ENCODE measurements at regions not wholly inside any gene's neighbourhood (a gene's known extent, or its start where the extent isn't known, plus 50 kb on each side); places are given as distances from the start of the nearest gene placed in this dataset.

- Histone ChIP-seq H3K4me3 (no peak overlapping the region), H3K36me3 (no peaks in the 10 kb centered on the region), H3K4me1 (no peaks in the 10 kb centered on the region), H3K27ac (replicated peaks in 1 of 4) (no peak overlapping the region), H3K9me3 (no peaks in the 10 kb centered on the region), H3K27me3 (no peaks in the 10 kb centered on the region)
- no peak for DNase-seq (ENCODE audit: extremely low spot score)
- TF ChIP-seq EP300 (IDR thresholded peaks at IDR 0.05) = no peak
- no peak for TF ChIP-seq POLR2AphosphoS5 (IDR thresholded peaks at IDR 0.05)
- no peak for TF ChIP-seq POLR2A (IDR thresholded peaks at IDR 0.05; ENCODE audit: low read depth)
- no peak for TF ChIP-seq CTCF (IDR thresholded peaks at IDR 0.05)
- 26% methylated on average over 3 of the region's 3 CpGs for WGBS
- intact Hi-C loops (cut with DNase I) = no loop called here
These were observed 256.2 kb upstream of the GPR101 start for GRCh38 chrX:137290011-137290410.

GRCh38 chrX:137287191-137287590 lies 253.4 kb upstream of the GPR101 start:
- intact Hi-C loops (cut with DNase I) = no loop called here
- DNase-seq (ENCODE audit: extremely low spot score) = no peak
- no peaks in the 10 kb centered on the region for H3K4me1 ChIP-seq
- WGBS = 55% methylated on average over 3 of the region's 3 CpGs
- no peaks in the 10 kb centered on the region for H3K9me3 ChIP-seq
- no peak overlapping the region for H3K4me3 ChIP-seq
- H3K36me3 ChIP-seq = no peaks in the 10 kb centered on the region
- no peaks in the 10 kb centered on the region for H3K27me3 ChIP-seq
- no peak for TF ChIP-seq POLR2AphosphoS5 (IDR thresholded peaks at IDR 0.05)
- TF ChIP-seq EP300 (IDR thresholded peaks at IDR 0.05) = no peak
- no peak for TF ChIP-seq CTCF (IDR thresholded peaks at IDR 0.05)
- no peak for TF ChIP-seq POLR2A (IDR thresholded peaks at IDR 0.05; ENCODE audit: low read depth)
- no peak overlapping the region for H3K27ac ChIP-seq (replicated peaks in 1 of 4)

- no peaks in the 10 kb centered on the region for H3K9me3 ChIP-seq
- H3K27me3 ChIP-seq = no peaks in the 10 kb centered on the region
- no peak for DNase-seq (ENCODE audit: extremely low spot score)
- H3K4me1 ChIP-seq = no peaks in the 10 kb centered on the region
- H3K36me3 ChIP-seq = no peaks in the 10 kb centered on the region
- no peak overlapping the region for H3K27ac ChIP-seq (replicated peaks in 1 of 4)
- H3K4me3 ChIP-seq = no peak overlapping the region
- TF ChIP-seq POLR2A (IDR thresholded peaks at IDR 0.05; ENCODE audit: low read depth) (no peak), POLR2AphosphoS5 (IDR thresholded peaks at IDR 0.05) (no peak), EP300 (IDR thresholded peaks at IDR 0.05) (no peak)
- WGBS = 51% methylated on average over 2 of the region's 2 CpGs
- intact Hi-C loops (cut with DNase I) = no loop called here
These were observed 252.6 kb upstream of the GPR101 start for GRCh38 chrX:137286423-137286822.

- Histone ChIP-seq H3K27ac (replicated peaks in 1 of 4) (no peak overlapping the region), H3K36me3 (no peaks in the 10 kb centered on the region), H3K4me3 (no peak overlapping the region), H3K27me3 (no peaks in the 10 kb centered on the region), H3K9me3 (no peaks in the 10 kb centered on the region), H3K4me1 (no peaks in the 10 kb centered on the region)
- intact Hi-C loops (cut with DNase I) = no loop called here
- TF ChIP-seq POLR2AphosphoS5 (IDR thresholded peaks at IDR 0.05) (no peak), EP300 (IDR thresholded peaks at IDR 0.05) (no peak), CTCF (IDR thresholded peaks at IDR 0.05) (no peak), POLR2A (IDR thresholded peaks at IDR 0.05; ENCODE audit: low read depth) (no peak)
- no peak for DNase-seq (ENCODE audit: extremely low spot score)
- 78% methylated on average over 4 of the region's 4 CpGs for WGBS
These were observed 245.0 kb upstream of the GPR101 start for GRCh38 chrX:137278825-137279224.

GRCh38 chrX:137263374-137263773 lies 229.6 kb upstream of the GPR101 start:
- TF ChIP-seq EP300 (IDR thresholded peaks at IDR 0.05) (no peak), CTCF (IDR thresholded peaks at IDR 0.05) (no peak), POLR2AphosphoS5 (IDR thresholded peaks at IDR 0.05) (no peak), POLR2A (IDR thresholded peaks at IDR 0.05; ENCODE audit: low read depth) (no peak)
- Histone ChIP-seq H3K36me3 (no peaks in the 10 kb centered on the region), H3K9me3 (no peaks in the 10 kb centered on the region), H3K27ac (replicated peaks in 1 of 4) (no peak overlapping the region), H3K27me3 (no peaks in the 10 kb centered on the region), H3K4me3 (no peak overlapping the region), H3K4me1 (no peaks in the 10 kb centered on the region)
- 62% methylated on average over 3 of the region's 3 CpGs for WGBS
- intact Hi-C loops (cut with DNase I) = no loop called here
- DNase-seq (ENCODE audit: extremely low spot score) = no peak
